NCI-H226 (cell line): ENCODE measurements at regions not wholly inside any gene's neighbourhood (a gene's known extent, or its start where the extent isn't known, plus 50 kb on each side); places are given as distances from the start of the nearest gene placed in this dataset.
A peak's percentile ranks its signal among the peaks of the same experiment; 100 is the strongest.

ENCODE experiments used
- DNase-seq: peaks from one replicate; pipeline ENCODE4 v3.0.0-alpha.2; 2015

DNA sequence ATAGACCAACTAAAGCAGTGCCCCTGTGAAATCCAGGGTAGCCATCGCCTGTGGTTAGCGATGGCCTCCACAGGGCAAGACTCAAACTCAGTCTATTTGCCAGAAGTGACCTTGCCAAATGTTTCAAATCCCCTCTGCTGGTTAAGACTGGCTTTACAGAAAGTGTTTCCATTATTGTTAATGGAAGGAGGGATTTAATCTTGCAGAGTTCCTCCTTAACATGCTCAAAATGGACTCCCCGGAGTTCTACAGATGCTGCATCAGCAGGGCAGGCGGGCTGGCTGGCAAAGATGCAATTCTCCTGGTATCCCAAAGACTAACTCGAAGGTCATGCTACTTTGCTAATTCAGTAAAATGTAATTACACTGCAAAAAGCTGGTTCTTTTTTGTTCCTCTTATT lies 313.0 kb upstream of the SLC7A11 start:
- DNase-seq, result no peak

DNA sequence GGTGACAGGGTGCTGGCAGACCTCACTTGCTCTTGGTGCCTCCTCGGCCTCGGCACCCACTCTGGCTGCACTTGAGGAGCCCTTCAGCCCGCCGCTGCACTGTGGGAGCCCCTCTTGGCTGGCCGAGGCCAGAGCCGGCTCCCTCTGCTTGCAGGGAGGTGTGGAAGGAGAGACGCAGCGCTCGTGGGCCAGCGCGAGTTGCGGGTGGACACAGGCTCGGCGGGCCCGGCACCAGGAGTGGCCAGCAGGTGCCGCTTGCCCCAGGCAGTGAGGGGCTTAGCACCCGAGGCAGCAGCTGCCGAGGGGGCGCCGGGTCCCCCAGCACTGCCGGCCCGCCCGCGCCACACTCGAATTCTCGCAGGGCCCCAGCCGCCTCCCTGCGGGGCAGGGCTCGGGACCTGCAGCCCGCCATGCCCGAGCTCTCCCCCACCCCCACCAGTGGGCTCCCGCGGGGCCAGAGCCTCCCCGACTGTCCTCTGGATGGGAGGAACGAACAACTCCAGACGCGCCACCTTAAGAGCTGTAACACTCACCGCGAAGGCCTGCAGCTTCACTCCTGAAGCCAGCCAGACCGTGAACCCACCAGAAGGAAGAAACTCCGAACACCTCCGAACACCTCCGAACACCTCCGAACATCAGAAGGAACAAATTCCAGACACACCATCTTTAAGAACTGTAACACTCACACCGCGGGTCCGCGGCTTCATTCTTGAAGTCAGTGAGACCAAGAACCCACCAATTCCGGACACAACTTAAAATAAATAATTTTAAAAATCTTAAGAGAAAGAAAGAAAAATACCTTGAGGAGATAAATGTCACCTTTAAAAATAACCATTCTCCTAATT lies 311.1 kb upstream of the SLC7A11 start:
- no peak for DNase-seq

DNA sequence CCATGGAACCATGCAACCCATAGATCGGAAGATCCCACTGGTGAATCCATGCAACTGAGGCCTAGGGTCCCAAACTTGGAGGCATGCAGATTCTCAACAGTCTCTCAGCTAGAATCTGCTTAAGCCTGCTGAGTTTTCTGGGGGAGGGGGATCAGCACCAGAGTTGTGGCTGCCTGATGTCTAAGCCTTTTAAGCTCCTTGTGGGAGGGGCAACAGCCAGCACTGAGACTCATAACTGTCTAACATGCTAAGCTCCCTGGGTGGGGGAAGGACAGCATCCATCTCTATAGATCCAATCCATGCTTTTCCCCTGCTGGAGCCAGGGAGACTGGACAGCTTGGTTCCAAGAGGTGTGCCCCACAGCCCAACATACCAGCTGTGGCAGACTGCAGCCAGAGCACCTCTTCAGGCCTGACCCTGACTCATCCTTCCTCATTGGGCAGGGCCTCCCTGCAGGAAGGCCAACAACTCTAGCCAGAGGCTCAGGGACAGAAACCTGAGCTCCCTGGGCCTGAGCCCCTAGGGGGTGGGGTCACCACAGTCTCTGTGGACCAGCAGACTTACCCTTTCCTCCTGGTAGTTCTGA lies 300.1 kb upstream of the SLC7A11 start:
- DNase-seq, result peak; percentile 8

DNA sequence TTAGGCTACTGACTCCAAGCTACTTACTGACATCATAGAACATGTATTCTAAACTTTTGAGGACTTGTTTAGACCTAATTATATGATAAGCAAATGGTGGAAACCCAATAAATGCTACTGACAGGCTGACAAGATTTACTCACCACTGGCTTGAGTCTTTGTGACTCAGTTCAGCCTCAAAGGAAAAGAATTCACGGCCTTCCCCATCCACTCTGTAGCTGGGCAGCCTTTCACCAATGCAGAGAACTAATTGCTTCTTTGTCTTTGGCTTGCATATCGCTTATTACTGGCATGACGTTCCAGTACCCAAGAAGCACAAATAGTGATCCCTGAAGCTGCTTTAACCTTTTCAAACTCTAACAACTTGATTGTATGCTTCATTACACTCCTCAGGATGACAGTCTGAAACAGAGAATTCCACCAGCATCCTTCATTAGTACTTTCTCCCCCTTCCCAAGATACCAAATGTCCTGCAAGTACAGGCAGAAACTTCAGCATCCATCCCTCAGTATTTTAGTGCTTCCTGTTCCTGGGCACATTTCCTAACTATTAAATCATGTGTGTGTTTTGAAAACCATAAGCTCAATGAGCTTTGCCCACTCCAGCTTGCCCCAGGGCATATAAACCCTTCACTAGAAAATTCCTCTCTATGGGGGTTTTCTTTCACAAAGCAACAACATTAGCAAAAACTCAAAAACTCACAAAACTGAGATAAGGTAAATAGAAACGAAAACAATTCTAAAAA lies 298.1 kb upstream of the SLC7A11 start:
- peak; percentile 9 for DNase-seq

DNA sequence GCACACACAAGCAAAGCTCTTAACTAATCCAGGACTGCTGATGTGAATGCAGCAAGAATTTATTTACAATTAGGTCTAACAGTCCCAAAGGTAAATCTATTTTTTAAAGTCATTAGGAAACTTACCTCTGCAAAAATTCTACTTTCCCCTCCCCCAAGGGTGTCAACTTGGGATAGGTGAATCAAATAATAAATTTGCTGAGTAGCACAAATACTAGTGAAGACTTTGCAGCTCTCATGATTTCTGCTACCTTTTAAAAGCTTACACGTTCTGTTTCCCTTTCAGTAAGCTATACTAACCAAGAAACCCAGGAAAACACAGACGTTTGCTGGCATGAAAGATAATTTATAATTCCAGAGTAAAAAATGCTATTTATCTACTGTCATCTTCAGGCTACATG lies 296.6 kb upstream of the SLC7A11 start:
- DNase-seq, result no peak

DNA sequence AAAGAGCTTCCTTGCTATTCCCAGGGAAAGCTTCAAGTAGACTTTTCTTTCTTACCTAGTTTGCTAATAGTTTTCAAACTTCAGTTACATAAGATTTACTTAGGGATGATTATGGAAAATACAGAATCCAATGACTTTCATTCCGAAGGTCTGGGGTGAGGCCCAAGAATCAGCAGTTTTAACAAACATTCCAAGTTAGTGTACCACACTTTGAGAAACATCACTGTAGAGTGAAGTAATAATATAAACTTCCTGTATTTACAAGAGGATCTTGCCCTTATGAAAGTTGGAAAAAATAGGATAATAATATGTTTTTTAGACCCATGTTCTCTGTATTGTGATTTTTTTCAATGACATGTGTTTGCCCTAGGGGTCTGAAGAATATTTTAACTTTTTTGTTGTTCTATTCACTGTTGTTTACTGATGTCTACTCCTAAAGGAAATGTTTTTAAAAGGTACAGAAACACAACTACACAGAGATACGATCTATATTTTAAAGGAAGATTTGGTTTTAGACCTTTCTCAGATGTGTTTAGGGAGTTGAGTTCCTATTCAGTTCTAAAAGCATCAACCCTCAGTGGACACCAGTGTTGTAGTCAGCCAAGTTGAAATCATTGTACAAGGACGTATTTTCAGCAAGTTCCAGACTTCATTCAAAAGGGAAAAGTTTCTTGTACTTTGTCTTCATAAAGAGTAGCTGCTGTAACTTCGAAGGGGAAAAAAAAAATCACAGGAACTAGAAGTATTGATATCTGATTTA lies 295.8 kb upstream of the SLC7A11 start:
- no peak for DNase-seq

DNA sequence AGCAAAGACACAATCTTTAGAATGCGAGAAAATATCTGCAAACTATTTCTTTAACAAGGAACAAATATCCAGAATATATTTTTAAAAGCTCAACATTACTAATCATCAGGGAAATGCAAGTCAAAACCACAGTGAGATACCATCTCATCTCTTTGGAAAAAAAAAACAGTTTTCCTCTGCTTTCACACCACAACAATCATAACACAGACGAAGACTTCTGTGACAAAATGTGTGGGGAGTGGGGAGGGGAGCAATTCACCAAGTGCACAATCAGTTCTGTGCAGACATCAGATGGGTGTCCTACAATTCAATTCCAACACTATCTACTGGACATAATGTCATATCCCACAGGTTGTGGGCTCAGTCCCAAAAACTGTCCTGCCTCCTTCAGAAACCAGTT lies 293.2 kb upstream of the SLC7A11 start:
- DNase-seq, result no peak

DNA sequence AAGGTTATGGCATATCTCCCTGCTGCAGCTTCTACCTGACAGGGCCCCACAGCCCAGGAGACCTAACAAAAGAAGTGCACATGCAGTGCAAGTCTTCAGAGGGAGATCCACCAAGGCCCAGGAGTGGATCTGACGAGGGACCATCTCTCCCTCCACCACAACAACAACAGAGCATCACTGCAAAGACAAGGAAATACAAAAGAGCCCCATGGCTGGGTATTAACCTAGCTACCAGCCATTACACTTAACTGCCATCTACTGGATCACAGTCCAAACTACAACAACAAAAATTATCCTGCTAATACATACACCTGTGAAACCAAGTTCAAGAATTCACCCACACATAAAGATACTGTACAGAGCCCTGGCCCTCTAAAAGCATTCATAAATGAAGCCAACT lies 280.2 kb upstream of the SLC7A11 start:
- DNase-seq, result no peak

DNA sequence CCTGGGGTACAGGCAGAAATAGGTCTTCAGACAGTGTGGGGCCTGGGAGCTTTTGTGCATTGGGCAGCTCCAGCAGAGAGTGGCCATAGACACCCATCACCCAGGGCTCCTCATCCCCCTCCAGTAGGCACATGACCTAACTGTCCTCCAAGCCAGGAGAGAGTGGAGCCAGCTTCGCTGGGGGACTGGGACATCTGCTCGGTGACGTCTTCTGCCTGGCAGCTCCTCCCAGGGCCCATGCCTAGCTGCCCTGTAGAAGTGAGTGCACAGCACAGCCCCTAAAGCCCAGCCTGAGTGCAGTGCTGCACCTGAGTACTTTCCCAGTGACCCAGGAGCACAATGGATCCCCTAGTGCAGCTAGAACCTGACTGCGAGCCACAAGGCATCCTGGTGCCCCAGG lies 279.7 kb upstream of the SLC7A11 start:
- no peak for DNase-seq

DNA sequence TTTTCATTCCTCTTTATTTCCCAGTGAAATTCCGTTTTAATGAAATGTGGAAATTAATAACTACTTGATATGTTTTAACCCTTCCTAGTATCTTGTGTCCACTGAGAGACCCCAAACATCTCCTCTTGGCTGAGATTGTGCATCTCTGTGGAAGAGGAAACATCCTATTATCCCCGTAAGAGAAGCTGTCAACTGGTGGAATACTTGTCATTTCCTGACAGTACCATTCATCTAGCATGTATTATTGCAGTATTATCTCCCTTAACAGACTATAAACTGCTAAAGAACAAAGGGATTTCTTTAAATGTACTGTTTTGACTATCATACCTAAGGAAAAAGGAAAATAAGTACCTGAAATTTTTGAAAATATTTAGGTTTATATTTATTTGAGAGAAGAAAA lies 277.3 kb upstream of the SLC7A11 start:
- no peak for DNase-seq

DNA sequence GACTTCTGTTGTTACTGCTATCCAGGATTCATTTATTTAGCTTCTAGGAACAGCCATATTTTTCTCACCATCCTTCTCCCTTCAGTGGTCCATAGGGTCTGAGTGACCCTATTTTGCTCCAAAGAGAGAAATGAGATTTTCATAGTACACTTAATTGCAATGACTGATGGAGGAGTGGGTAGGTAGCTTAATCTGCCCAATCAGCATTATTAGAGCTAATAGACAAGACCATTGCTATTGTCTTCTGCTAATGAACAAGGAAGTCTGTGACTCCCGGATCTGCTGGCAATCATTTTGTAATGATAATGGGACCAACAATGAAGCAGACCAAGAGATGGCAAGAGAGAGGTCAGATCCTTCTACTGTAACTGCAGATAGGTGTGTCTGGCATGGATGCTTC lies 271.4 kb upstream of the SLC7A11 start:
- DNase-seq, result no peak

DNA sequence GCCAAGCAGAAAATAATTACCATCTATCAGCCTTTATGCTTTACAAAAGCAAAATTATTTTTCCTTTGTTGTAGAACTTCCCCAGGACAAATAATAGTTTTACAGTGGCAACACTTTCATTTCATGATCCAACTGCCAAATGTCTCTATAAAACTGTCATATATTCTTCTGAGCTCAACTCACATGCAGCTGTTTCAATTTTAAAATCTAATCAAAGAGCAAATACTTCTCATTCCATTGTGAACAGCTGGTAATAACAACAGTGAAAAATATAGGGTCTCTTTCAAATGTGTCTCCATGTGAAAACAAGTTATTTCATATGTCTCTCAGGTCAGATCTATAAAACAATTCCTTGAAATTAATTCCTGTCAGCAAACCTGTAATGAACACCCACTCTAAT lies 270.6 kb upstream of the SLC7A11 start:
- no peak for DNase-seq

DNA sequence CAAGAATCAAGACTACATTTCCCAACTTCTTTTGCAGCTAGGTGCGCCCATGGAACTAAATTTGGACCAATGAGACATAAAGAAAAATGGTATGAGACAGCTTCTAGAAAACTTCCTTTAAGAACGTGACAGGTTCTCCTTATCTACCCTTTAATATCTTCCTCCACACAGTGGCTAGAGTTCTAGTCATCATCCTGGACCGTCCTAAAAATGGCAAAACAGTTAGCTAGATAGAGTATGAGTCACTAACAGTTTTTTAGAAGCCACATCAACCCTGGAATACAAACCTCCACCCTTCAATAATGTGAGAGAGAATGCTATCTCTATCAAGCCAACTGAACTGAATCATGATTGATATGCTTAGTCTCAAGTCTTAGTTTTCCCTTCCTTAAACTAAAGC lies 267.9 kb upstream of the SLC7A11 start:
- DNase-seq, result peak; percentile 62

DNA sequence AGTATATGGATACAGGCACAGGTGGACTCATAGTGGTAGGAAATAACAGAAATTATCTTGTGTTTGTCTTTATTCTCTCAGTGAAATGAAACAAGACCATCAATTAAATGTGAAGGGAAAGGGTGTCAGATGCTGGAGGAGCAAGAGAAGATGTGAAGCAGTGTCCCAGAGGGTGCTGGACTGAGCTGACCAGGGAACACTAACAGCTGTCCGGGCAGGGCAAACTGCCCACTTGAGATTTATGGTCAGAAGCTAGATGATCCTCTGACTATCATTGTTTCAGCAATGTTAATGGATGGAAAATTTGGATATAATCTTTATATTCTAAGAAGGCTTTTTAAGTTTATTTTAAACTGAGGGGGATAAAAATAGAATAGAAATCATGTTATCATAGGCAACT lies 267.2 kb upstream of the SLC7A11 start:
- DNase-seq, result no peak

DNA sequence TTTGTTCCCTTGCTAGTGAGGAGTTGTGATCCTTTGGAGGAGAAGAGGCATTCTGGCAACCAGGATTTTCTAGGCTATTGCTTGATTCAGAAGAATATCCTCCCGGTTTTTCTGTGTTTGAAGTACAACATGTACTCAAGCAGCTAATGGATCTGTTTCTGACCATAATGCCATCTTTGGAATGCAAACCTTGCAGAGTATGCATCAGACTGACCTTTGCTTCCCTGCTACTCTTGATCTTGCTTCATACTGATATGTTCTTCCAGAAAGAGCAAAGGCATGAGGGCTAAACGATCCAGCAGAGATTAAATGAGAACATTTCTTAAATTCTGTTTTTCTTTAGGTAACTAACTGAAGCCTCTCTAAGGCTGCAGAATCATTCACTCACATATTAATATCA lies 265.4 kb upstream of the SLC7A11 start:
- no peak for DNase-seq

DNA sequence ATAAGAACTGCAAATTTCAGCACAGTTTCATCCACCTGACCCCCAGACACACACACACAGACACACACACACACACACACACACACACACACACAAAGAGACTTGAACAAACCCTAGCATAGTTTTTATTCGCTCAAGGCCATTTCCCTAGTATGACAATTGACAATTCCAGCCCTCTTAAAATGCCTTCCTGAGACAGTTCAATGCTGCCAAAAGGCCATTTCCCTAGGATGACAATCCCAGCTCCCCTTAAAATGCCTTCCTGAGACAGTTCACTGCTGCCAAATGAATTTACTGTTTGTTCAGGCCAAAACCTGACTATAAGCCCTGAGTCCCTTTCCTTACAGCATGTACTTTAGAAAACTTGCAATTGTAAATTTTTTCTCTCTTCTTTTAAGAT lies 259.5 kb upstream of the SLC7A11 start:
- no peak for DNase-seq

DNA sequence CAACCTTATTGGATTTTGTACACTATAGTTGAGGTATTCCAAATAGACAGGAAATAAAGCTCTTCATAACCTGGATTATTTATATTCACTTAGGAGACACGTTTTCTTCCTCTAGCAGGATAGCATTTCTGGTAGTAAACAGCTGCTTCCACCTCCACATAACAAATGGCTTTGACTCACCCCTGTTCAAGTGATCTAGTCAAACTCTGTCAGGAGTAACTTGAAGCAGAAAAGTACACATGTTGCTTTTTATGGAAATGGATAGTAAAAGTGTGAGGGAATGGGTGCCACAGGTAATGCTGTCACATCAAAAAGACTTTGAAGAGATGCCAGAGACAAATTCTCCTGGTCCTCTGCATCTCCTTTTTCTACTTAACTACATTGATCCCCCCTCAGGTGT lies 258.7 kb upstream of the SLC7A11 start:
- DNase-seq, result no peak

DNA sequence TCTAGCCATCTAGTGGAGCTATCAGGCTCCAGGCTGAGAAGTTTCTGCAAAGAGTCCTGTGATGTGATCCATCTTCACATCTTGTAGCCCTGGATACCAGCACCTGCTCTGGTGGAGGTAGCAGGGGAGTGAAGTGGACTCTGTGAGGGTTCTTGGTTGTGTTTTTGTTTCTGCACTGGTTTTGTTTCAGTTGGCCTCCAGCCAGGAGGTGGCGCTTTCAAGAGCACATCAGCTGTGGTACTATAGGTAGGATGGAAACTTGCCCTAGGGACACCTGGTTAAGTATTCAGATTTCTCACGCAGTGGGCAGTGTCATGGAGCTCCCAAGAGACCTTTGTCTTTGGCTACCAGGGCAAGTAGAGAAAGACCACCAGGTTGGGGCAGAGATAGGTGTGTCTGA lies 257.5 kb upstream of the SLC7A11 start:
- no peak for DNase-seq

DNA sequence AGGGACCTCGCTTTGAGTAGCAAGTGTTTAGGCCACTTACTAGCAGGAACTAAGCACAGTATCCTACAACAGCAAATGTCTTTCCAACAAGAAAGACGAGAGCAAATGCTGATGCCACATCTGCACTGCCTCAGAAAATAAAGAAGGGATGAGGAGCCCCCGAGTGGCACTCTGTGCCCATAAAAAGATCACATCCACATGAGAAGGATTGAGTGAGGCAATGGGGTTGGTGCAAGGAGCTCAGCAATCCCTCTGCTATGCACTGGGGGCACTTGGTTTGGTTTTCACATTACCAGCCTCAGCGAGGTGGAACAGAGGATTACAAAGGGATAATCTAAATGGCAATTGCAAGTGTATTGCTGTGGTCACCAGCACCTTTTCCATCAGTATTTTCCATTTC lies 252.8 kb upstream of the SLC7A11 start:
- no peak for DNase-seq

DNA sequence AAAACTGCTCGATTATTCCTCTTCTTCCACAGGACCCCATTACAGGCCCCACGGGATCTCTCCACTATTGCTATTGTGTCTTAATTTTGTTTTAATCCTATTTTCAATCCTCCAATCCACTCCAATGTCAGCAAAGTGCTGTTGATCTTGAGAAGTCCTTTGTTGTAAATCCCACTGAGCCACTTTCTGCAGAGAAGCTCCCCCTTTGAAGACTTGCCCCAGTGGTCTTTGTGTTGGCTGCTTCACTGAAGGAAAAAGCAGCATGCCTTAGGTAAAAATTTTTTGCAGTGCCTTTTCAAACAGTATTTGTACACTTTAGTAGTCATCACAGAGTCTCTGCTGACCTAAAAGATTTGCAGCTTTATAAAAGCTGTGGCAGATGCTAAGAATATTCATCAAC lies 252.0 kb upstream of the SLC7A11 start:
- DNase-seq, result no peak

DNA sequence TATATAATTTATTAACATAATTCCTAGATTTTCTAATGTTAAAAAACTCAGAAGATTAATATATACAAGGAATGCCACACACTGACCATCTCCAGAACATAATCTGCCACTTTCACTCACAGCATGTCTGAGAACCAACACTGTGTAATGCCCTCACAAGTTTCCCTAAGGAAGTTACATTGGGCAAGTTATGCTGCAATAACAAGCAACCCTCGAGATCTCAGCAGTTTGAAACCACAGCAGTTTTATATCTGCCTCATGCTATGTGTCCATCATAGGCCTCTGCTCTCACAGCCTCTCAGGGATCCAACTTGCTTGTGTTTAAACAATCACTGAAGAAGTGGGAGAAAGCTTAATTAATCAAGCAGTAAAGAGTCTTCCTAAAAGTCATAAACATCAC lies 250.0 kb upstream of the SLC7A11 start:
- DNase-seq, result no peak

DNA sequence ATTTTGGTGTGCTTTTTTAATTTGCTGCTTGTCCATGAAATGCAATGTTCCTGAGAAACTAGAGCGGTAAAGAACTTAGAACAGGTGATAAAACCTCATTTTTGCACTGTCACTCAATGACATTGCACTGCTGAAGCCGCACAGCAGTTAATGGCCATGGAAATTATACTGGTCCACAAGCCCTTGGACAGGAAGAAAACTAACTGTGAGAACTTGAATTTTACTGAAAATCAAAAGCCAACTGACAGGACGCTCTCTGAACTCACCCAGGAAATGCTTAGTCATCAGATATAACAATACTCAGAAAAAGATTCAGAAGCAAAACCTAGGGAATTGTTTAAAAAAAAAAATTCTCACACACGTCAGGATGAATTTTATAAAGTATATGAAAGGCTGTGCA lies 246.4 kb upstream of the SLC7A11 start:
- DNase-seq, result no peak

DNA sequence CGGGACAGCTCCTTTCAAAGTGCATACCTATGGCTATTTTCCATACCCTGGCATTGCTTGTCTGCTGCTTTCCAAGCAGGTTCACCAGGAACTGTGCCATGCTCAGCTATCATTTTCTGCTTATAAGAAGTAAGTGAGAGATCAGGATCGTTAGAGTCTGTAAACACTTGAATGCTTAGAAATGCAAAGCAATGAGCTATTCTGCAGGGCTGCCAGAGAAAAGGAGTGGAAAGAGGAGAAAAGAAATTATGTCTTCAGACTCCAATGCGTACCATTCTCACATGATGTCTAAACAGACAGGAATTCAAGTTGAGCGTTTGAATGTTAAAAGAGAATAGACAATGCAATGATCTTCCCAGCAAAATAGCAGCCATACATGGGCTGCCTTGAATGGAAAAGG lies 245.5 kb upstream of the SLC7A11 start:
- no peak for DNase-seq

DNA sequence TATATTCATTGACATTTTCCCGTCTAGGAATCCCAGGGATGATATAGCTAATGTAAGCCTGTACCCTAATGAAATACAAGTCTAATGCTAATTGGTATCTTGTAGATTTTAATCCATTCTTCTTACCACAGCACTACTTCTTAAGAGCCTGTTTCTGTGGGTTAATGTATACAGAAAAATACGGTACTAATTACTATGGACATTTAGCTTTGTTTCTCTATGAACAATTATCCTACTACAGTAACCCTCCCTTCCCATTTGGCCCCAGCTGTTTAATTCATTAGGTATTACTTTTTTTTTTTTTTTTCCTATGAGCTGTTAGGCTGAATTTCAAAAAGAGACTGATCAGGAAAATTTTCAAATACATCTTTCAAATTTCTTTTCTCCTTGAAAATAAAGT lies 245.1 kb upstream of the SLC7A11 start:
- no peak for DNase-seq
